ENCODE measurements at regions not wholly inside any gene's neighbourhood (a gene's known extent, or its start where the extent isn't known, plus 50 kb on each side); places are given as distances from the start of the nearest gene placed in this dataset.

- H3K9me3 ChIP-seq (ENCODE audit: control insufficient read depth in 4 of 4, insufficient read depth in 3 of 4, low read length in 3 of 4) = peaks cover 0 to 4% (median 1%) of the 10 kb centered on the region in 4 donors
- no peaks in the 10 kb centered on the region for H3K36me3 ChIP-seq (ENCODE audit: control insufficient read depth in 4 of 4, insufficient read depth in 4 of 4, low read length in 4 of 4)
- no peak for ATAC-seq (ENCODE audit: insufficient read depth, low FRiP score)
- H3K4me3 ChIP-seq = no peak overlapping the region
- TF ChIP-seq CTCF (IDR thresholded peaks at IDR 0.05; ENCODE audit: control extremely low read depth, extremely low read depth) = no peak
- no peaks in the 10 kb centered on the region for H3K27me3 ChIP-seq (ENCODE audit: control insufficient read depth in 3 of 3, insufficient read depth in 3 of 3, low read length in 2 of 3)
- peaks cover 0 to 12% (median 0%) of the 10 kb centered on the region in 5 donors for H3K4me1 ChIP-seq (ENCODE audit: control insufficient read depth in 5 of 5, insufficient read depth in 5 of 5, low read length in 5 of 5)
- DNase-seq = no peak
- no peak overlapping the region for H3K27ac ChIP-seq (ENCODE audit: low read depth in 1 of 2, low read length in 1 of 2)
- H3K9ac ChIP-seq (ENCODE audit: insufficient read depth in 1 of 2, low read length in 2 of 2) = no peak overlapping the region
- WGBS, 2 donors = 70 to 72% methylated on average over 4 of the region's 4 CpGs
Observed at GRCh38 chr4:84239278-84239845, 259.7 kb downstream of the NKX6-1 start.

GRCh38 chr4:84238247-84239090 lies 260.6 kb downstream of the NKX6-1 start:
- no peaks in the 10 kb centered on the region for H3K27me3 ChIP-seq (ENCODE audit: control insufficient read depth in 3 of 3, insufficient read depth in 3 of 3, low read length in 2 of 3)
- no peaks in the 10 kb centered on the region for H3K36me3 ChIP-seq (ENCODE audit: control insufficient read depth in 4 of 4, insufficient read depth in 4 of 4, low read length in 4 of 4)
- peaks cover 0 to 14% (median 0%) of the 10 kb centered on the region in 5 donors for H3K4me1 ChIP-seq (ENCODE audit: control insufficient read depth in 5 of 5, insufficient read depth in 5 of 5, low read length in 5 of 5)
- no peak overlapping the region for H3K9ac ChIP-seq (ENCODE audit: insufficient read depth in 1 of 2, low read length in 2 of 2)
- no peak overlapping the region for H3K27ac ChIP-seq (ENCODE audit: low read depth in 1 of 2, low read length in 1 of 2)
- no peak for TF ChIP-seq CTCF (IDR thresholded peaks at IDR 0.05; ENCODE audit: control extremely low read depth, extremely low read depth)
- H3K9me3 ChIP-seq (ENCODE audit: control insufficient read depth in 4 of 4, insufficient read depth in 3 of 4, low read length in 3 of 4) = peaks cover 0 to 4% (median 1%) of the 10 kb centered on the region in 4 donors
- ATAC-seq (ENCODE audit: insufficient read depth, low FRiP score) (peak; percentile 65), DNase-seq (peak in 2 of 3 donors; percentile 56 to 70)
- WGBS, 2 donors = 62 to 64% methylated on average over 7 of the region's 7 CpGs
- no peak overlapping the region for H3K4me3 ChIP-seq

GRCh38 chr4:84237008-84237407 lies 262.1 kb downstream of the NKX6-1 start:
- peaks cover 0 to 27% (median 0%) of the 10 kb centered on the region in 5 donors for H3K4me1 ChIP-seq (ENCODE audit: control insufficient read depth in 5 of 5, insufficient read depth in 5 of 5, low read length in 5 of 5)
- H3K9me3 ChIP-seq (ENCODE audit: control insufficient read depth in 4 of 4, insufficient read depth in 3 of 4, low read length in 3 of 4) = peaks cover 0 to 4% (median 1%) of the 10 kb centered on the region in 4 donors
- 78 to 81% methylated on average over 4 of the region's 4 CpGs for WGBS, 2 donors
- no peak for ATAC-seq (ENCODE audit: insufficient read depth, low FRiP score)
- H3K36me3 ChIP-seq (ENCODE audit: control insufficient read depth in 4 of 4, insufficient read depth in 4 of 4, low read length in 4 of 4) = no peaks in the 10 kb centered on the region
- no peak for DNase-seq
- no peaks in the 10 kb centered on the region for H3K27me3 ChIP-seq (ENCODE audit: control insufficient read depth in 3 of 3, insufficient read depth in 3 of 3, low read length in 2 of 3)
- H3K4me3 ChIP-seq = no peak overlapping the region
- H3K9ac ChIP-seq (ENCODE audit: insufficient read depth in 1 of 2, low read length in 2 of 2) = no peak overlapping the region
- H3K27ac ChIP-seq (ENCODE audit: low read depth in 1 of 2, low read length in 1 of 2) = no peak overlapping the region
- TF ChIP-seq CTCF (IDR thresholded peaks at IDR 0.05; ENCODE audit: control extremely low read depth, extremely low read depth) = no peak

Measured in lung (tissue), 11 donors.